Erythroblast (primary cell): ENCODE measurements at regions not wholly inside any gene's neighbourhood (a gene's known extent, or its start where the extent isn't known, plus 50 kb on each side); places are given as distances from the start of the nearest gene placed in this dataset.

Experiments
- GATA1 ChIP-seq: IDR thresholded peaks from 2 replicates; pipeline ENCODE4 v1.6.1; 2011; ENCODE audit warnings: low read depth, mild to moderate bottlenecking, control low read depth, low read length, moderate library complexity
- POLR2A ChIP-seq: IDR thresholded peaks from 2 replicates; pipeline ENCODE4 v1.6.1; 2011; ENCODE audit warnings: mild to moderate bottlenecking, low read length

GRCh38 chr12:5308216-5308615, 123.7 kb upstream of the NTF3 start:
- TF ChIP-seq POLR2A = no peak
- no peak for TF ChIP-seq GATA1
